HG03460 (cell line): ENCODE measurements at regions not wholly inside any gene's neighbourhood (a gene's known extent, or its start where the extent isn't known, plus 50 kb on each side); places are given as distances from the start of the nearest gene placed in this dataset.
"Not testable (repeated sequence)": the region's sequence is repeated elsewhere in the genome, so short reads cannot be mapped to it uniquely, and the experiment has no call there.

Experiments
- ATAC-seq: cut with Tn5 transposase; IDR thresholded peaks from one replicate; pipeline ENCODE4 v1.9.1; 2021; ENCODE audit not compliant: unreplicated experiment

- no peak for ATAC-seq
Observed at GRCh38 chr16:85237817-85238216, 125.5 kb upstream of the CIBAR2 start.

GRCh38 chr16:85238233-85238647 lies 126.0 kb upstream of the CIBAR2 start:
- no peak for ATAC-seq

GRCh38 chr16:85239239-85239638 lies 127.0 kb upstream of the CIBAR2 start:
- ATAC-seq, result no peak

GRCh38 chr16:85239871-85240270 lies 127.6 kb upstream of the CIBAR2 start:
- ATAC-seq, result no peak

- no peak for ATAC-seq
Observed at GRCh38 chr16:85240982-85241924, 129.0 kb upstream of the CIBAR2 start.

GRCh38 chr16:85242140-85242539 lies 129.9 kb upstream of the CIBAR2 start:
- ATAC-seq, result no peak

- ATAC-seq, result no peak
Observed at GRCh38 chr16:85243308-85243707, 131.0 kb upstream of the CIBAR2 start.

- ATAC-seq, result not testable (repeated sequence)
Observed at GRCh38 chr16:85244452-85244851, 132.2 kb upstream of the CIBAR2 start.

GRCh38 chr16:85245307-85246172 lies 133.3 kb upstream of the CIBAR2 start:
- no peak for ATAC-seq

GRCh38 chr16:85246473-85246872 lies 134.2 kb upstream of the CIBAR2 start:
- no peak for ATAC-seq

GRCh38 chr16:85246973-85247372 lies 134.7 kb upstream of the CIBAR2 start:
- no peak for ATAC-seq

- no peak for ATAC-seq
Observed at GRCh38 chr16:85248342-85248741, 136.1 kb upstream of the CIBAR2 start.

GRCh38 chr16:85248857-85249256 lies 136.6 kb upstream of the CIBAR2 start:
- ATAC-seq, result no peak

GRCh38 chr16:85249418-85250146 lies 137.3 kb upstream of the CIBAR2 start:
- no peak for ATAC-seq

- ATAC-seq, result no peak
Observed at GRCh38 chr16:85250147-85250463, 137.8 kb upstream of the CIBAR2 start.

GRCh38 chr16:85250609-85251223 lies 138.4 kb upstream of the CIBAR2 start:
- ATAC-seq, result no peak

GRCh38 chr16:85251225-85251760 lies 139.0 kb upstream of the CIBAR2 start:
- ATAC-seq, result no peak

GRCh38 chr16:85252014-85252413 lies 139.7 kb upstream of the CIBAR2 start:
- no peak for ATAC-seq

GRCh38 chr16:85252461-85252860 lies 140.2 kb upstream of the CIBAR2 start:
- ATAC-seq, result no peak

- no peak for ATAC-seq
Observed at GRCh38 chr16:85253084-85253941, 141.0 kb upstream of the CIBAR2 start.
